RWPE1 (cell line): ENCODE measurements at regions not wholly inside any gene's neighbourhood (a gene's known extent, or its start where the extent isn't known, plus 50 kb on each side); places are given as distances from the start of the nearest gene placed in this dataset.

Source experiments
- CTCF ChIA-PET: fragments of 350-600 bp; sonication (Branson Sonifier 250); formaldehyde crosslinking; extraction: SDS; loops from one replicate; lab custom pipeline; 2021; lab: Yijun Ruan, JAX
- POLR2A ChIA-PET: fragments of 400-600 bp; formaldehyde crosslinking; extraction: SDS; loops from one replicate; lab custom pipeline; 2020; ENCODE audit warnings: antibody characterized with exemption; ENCODE audit not compliant: low non-redundant PET; lab: Yijun Ruan, JAX
- DNase-seq: peaks from one replicate; pipeline ENCODE4 v3.0.0; 2012; ENCODE audit warnings: low spot score
- H3K27ac ChIP-seq: fragments of 450-650 bp; 2 replicates; pipeline ENCODE4 v1.5.1; 2017
- CTCF ChIP-seq: fragments of 450-650 bp; conservative IDR thresholded peaks from 2 replicates; pipeline ENCODE4 v1.5.1; 2017; ENCODE audit warnings: low read depth, mild to moderate bottlenecking

- H3K27ac ChIP-seq, result no peak overlapping the region
- no peak for DNase-seq
- ChIA-PET POLR2A (no interaction called here), CTCF (no interaction called here)
- TF ChIP-seq CTCF, result no peak
Measured at GRCh38 chr1:113276507-113276906, 113.8 kb upstream of the MAGI3 start.

GRCh38 chr1:113278371-113278770 lies 111.9 kb upstream of the MAGI3 start:
- no peak for DNase-seq
- ChIA-PET POLR2A (no interaction called here), CTCF (interaction anchor here (0.5 kb wide), 1 partner anchor 101 kb away, joined by 3 read pairs; no protein-coding TSS in a partner anchor)
- no peak overlapping the region for H3K27ac ChIP-seq
- no peak for TF ChIP-seq CTCF

- POLR2A ChIA-PET, result no interaction called here
- CTCF ChIA-PET, result no interaction called here
- H3K27ac ChIP-seq, result no peak overlapping the region
- no peak for DNase-seq
- TF ChIP-seq CTCF, result no peak
Measured at GRCh38 chr1:113278777-113279176, 111.5 kb upstream of the MAGI3 start.

- no peak for TF ChIP-seq CTCF
- DNase-seq, result no peak
- H3K27ac ChIP-seq, result no peak overlapping the region
- POLR2A ChIA-PET, result no interaction called here
- CTCF ChIA-PET, result no interaction called here
Measured at GRCh38 chr1:113279776-113280391, 110.4 kb upstream of the MAGI3 start.

GRCh38 chr1:113280581-113280980 lies 109.7 kb upstream of the MAGI3 start:
- ChIA-PET POLR2A (no interaction called here), CTCF (interaction anchor here (0.5 kb wide), 1 partner anchor 268 kb away, joined by 3 read pairs; no protein-coding TSS in a partner anchor)
- TF ChIP-seq CTCF, result no peak
- no peak overlapping the region for H3K27ac ChIP-seq
- no peak for DNase-seq

GRCh38 chr1:113281550-113281949 lies 108.8 kb upstream of the MAGI3 start:
- TF ChIP-seq CTCF, result no peak
- ChIA-PET POLR2A (no interaction called here), CTCF (no interaction called here)
- no peak for DNase-seq
- H3K27ac ChIP-seq, result no peak overlapping the region
